ENCODE measurements at regions not wholly inside any gene's neighbourhood (a gene's known extent, or its start where the extent isn't known, plus 50 kb on each side); places are given as distances from the start of the nearest gene placed in this dataset.

GRCh38 chr20:63099456-63100173, 92.9 kb upstream of the BHLHE23 start:
- TF ChIP-seq RXRA (IDR thresholded peaks at IDR 0.05; ENCODE audit: borderline replicate concordance, low read depth) = no peak
- TF ChIP-seq FOXM1 (IDR thresholded peaks at IDR 0.05; ENCODE audit: low read depth) = no peak
- TF ChIP-seq, protein P1, sequence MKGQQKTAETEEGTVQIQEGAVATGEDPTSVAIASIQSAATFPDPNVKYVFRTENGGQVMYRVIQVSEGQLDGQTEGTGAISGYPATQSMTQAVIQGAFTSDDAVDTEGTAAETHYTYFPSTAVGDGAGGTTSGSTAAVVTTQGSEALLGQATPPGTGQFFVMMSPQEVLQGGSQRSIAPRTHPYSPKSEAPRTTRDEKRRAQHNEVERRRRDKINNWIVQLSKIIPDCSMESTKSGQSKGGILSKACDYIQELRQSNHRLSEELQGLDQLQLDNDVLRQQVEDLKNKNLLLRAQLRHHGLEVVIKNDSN (IDR thresholded peaks at IDR 0.05; ENCODE audit: borderline replicate concordance, low read depth) = no peak
- no peak for TF ChIP-seq CTCF (IDR thresholded peaks at IDR 0.05)
- TF ChIP-seq POLR2AphosphoS5 (IDR thresholded peaks at IDR 0.05; ENCODE audit: low read depth, low read length) = no peak
- TF ChIP-seq, protein P2, sequence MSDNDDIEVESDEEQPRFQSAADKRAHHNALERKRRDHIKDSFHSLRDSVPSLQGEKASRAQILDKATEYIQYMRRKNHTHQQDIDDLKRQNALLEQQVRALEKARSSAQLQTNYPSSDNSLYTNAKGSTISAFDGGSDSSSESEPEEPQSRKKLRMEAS (IDR thresholded peaks at IDR 0.05; ENCODE audit: low read depth) = no peak
- no peak for TF ChIP-seq NRF1 (IDR thresholded peaks at IDR 0.05; ENCODE audit: low read depth, low read length)
- no peak for TF ChIP-seq EZH2phosphoT487 (IDR thresholded peaks at IDR 0.05; ENCODE audit: borderline replicate concordance, low read depth)
- TF ChIP-seq YY1 (IDR thresholded peaks at IDR 0.05; ENCODE audit: low read depth) = no peak
- TF ChIP-seq REST (IDR thresholded peaks at IDR 0.05; ENCODE audit: low read depth, low read length) = no peak
- TF ChIP-seq TEAD4 (IDR thresholded peaks at IDR 0.05; ENCODE audit: borderline replicate concordance, insufficient read depth) = no peak
- TF ChIP-seq TAF1 (IDR thresholded peaks at IDR 0.05; ENCODE audit: borderline replicate concordance, low read depth, low read length) = no peak

Measured in SK-N-SH (cell line).